Heart left ventricle (tissue), 16 donors: ENCODE measurements at regions not wholly inside any gene's neighbourhood (a gene's known extent, or its start where the extent isn't known, plus 50 kb on each side); places are given as distances from the start of the nearest gene placed in this dataset.
A peak's percentile ranks its signal among the peaks of the same experiment; 100 is the strongest.

ENCODE experiments used
- ATAC-seq, 4 donors: fragments of 200-7000 bp; cut with Tn5 transposase; one replicate each; pipeline ENCODE4 v1.9.1; 2020 to 2022; ENCODE audit warnings: moderate library complexity in 4 of 4, mild to moderate bottlenecking in 3 of 4, moderate number of reproducible peaks in 1 of 4
- DNase-seq, 5 donors: peaks; one replicate each; pipeline ENCODE4 v3.0.0-alpha.2; 2020
- H3K27ac ChIP-seq, 12 donors: fragments of 200-600 bp; sonication (generic) in 4 of 12; one replicate each; pipeline versions ENCODE4 v1.5.0 to v1.8.0; 2016 to 2022; ENCODE audit warnings: mild to moderate bottlenecking in 2 of 12
- H3K27me3 ChIP-seq, 9 donors: fragments of 200-600 bp; sonication (generic) in 2 of 9; one replicate each; pipeline versions ENCODE4 v1.5.1 to v1.8.0; 2016 to 2022; ENCODE audit warnings: mild to moderate bottlenecking in 3 of 9
- H3K36me3 ChIP-seq, 9 donors: fragments of 200-600 bp; sonication (generic) in 2 of 9; one replicate each; pipeline versions ENCODE4 v1.5.0 to v1.8.0; 2018 to 2022; ENCODE audit warnings: mild to moderate bottlenecking in 2 of 9
- H3K4me1 ChIP-seq, 12 donors: fragments of 200-600 bp; sonication (generic) in 4 of 12; one replicate each; pipeline versions ENCODE4 v1.5.0 to v1.8.0; 2016 to 2022; ENCODE audit warnings: mild to moderate bottlenecking in 3 of 12
- H3K4me3 ChIP-seq, 12 donors: fragments of 200-600 bp; sonication (generic) in 4 of 12; one replicate each; pipeline versions ENCODE4 v1.5.0 to v1.8.0; 2017 to 2022; ENCODE audit warnings: mild to moderate bottlenecking in 9 of 12, moderate library complexity in 4 of 12
- H3K9me3 ChIP-seq, 12 donors: fragments of 200-600 bp; sonication (generic) in 4 of 12; one replicate each; pipeline versions ENCODE4 v1.5.0 to v1.8.0; 2016 to 2022; ENCODE audit warnings: mild to moderate bottlenecking in 1 of 12
- POLR2A ChIP-seq, 2 donors: fragments of 450-650 bp; IDR thresholded peaks; one replicate each; pipeline ENCODE4 v1.6.1; 2017; ENCODE audit warnings: antibody characterized with exemption in 2 of 2, mild to moderate bottlenecking in 2 of 2, moderate library complexity in 2 of 2
- WGBS, 4 donors: extraction: QIAGEN DNeasy Blood & Tissue Kit in 2 of 4; methylation state at CpG; one replicate each; pipeline versions ENCODE4 v1.1.5 to v1.1.7; 2013 to 2018; 5-methylcytosine and 5-hydroxymethylcytosine counted together
- intact Hi-C, 10 donors: fragments of 100-400 bp; cut with DNase I; formaldehyde crosslinking; loops; one replicate each; pipeline versions ENCODE4 v1.11.1 to v1.14.2; 2022
- TF ChIP-seq, protein P1 (sequence below), 12 donors: fragments of 200-600 bp; sonication (generic) in 4 of 12; IDR thresholded peaks; one replicate each; pipeline versions ENCODE4 v1.5.0 to v1.8.0; 2018 to 2022; ENCODE audit warnings: antibody characterized with exemption in 12 of 12, mild to moderate bottlenecking in 5 of 12
- donor health status: ischemic (EF 13 %, LVEDD 7.1; RV severe dilation, severe dysfunction).
- donor health status: healthy with polysubstance abuse.
- donor health status: DM: no; HTN: yes; CAD: no.
- donor health status: DM: no; HTN: no; CAD: no.
- donor health status: ischemic (EF 25% LVEDD 6.9; RV normal size, moderate dysfunction).
- donor health status: ischemic (EF 25% LVEDD 5.7; RV mildly dilated, moderate dysfunction).
- donor health status: healthy.
- donor health status: DM: yes; HTN: yes; CAD: no.
- donor health status: ischemic (EF 35%, LVEDD 5.7; RV mildly dilated, moderate dysfunction).
- donor health status: nonischemic (EF 11% LVEDD 7.7; RV severe dilation, severe dysfunction).
- donor health status: DM: yes; HTN: yes; CAD: no.
- donor health status: PGD.
- donor health status: ischemic (EF 29% LVEDD 5.4; RV normal size, mild dysfunction).
- donor health status: nonischemic (EF 23%, LVEDD 6.1; RV moderate dilation, normal function).

DNA sequence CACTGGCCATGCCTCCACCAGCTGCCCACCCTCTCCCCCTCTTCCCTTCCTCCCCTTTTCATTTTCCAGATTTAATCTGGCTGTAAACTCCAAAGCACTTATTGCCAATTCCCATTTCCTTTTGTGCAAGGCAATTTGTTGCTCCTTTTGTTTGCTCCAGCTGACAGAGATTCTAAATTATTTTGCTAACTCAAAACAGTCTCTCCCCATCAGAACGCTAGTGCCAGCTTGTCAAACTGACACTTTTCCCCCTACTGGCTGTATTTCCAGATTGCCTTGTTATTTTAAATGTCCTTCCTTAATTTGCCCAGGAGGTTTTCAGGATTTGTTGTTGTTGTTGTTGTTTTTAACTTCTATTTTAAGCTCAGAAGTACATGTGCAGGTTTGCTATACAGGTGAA is 57.0 kb upstream of the PAK1 start:
- Histone ChIP-seq H3K4me3 (no peak overlapping the region), H3K4me1 (no peaks in the 10 kb centered on the region), H3K9me3 (no peaks in the 10 kb centered on the region), H3K27me3 (no peaks in the 10 kb centered on the region), H3K36me3 (no peaks in the 10 kb centered on the region), H3K27ac (no peak overlapping the region)
- TF ChIP-seq, protein P1, sequence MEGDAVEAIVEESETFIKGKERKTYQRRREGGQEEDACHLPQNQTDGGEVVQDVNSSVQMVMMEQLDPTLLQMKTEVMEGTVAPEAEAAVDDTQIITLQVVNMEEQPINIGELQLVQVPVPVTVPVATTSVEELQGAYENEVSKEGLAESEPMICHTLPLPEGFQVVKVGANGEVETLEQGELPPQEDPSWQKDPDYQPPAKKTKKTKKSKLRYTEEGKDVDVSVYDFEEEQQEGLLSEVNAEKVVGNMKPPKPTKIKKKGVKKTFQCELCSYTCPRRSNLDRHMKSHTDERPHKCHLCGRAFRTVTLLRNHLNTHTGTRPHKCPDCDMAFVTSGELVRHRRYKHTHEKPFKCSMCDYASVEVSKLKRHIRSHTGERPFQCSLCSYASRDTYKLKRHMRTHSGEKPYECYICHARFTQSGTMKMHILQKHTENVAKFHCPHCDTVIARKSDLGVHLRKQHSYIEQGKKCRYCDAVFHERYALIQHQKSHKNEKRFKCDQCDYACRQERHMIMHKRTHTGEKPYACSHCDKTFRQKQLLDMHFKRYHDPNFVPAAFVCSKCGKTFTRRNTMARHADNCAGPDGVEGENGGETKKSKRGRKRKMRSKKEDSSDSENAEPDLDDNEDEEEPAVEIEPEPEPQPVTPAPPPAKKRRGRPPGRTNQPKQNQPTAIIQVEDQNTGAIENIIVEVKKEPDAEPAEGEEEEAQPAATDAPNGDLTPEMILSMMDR (IDR thresholded peaks at IDR 0.05) = no peak
- TF ChIP-seq POLR2A (IDR thresholded peaks at IDR 0.05) = no peak
- no peak for DNase-seq
- WGBS, 4 donors = 41 to 50% (median 47%) methylated on average over 1 of the region's 1 CpG
- intact Hi-C loops = loop anchor here in 1 of 10 donors (10.0 kb wide), 1 partner anchor 126 kb away; no protein-coding TSS in a partner anchor
- no peak for ATAC-seq

DNA sequence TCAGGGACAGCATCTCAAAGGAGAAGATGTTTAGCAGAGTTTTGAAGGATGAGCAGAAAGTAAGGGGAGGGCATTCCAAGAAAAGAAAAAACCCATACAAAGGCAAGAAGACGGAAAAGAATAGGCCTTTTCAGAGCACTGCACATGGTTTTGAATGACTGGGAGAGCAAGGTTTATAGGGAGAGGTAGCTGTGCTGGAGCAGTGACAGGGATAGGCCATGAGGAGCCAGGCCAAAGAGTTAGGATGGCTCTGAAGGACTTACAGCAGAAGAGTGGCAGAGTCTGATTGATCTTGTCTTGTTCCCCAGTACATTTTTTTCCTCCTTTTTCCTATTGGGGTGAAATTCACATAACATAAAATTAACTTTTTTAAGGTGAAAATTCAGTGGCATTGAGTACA is 55.8 kb upstream of the PAK1 start:
- Histone ChIP-seq H3K27ac (no peak overlapping the region), H3K4me1 (no peaks in the 10 kb centered on the region), H3K4me3 (no peak overlapping the region), H3K27me3 (no peaks in the 10 kb centered on the region), H3K9me3 (no peaks in the 10 kb centered on the region), H3K36me3 (no peaks in the 10 kb centered on the region)
- ATAC-seq (no peak), DNase-seq (no peak)
- intact Hi-C loops = loop anchor here in 1 of 10 donors (10.0 kb wide), 1 partner anchor 125 kb away; no protein-coding TSS in a partner anchor
- 88 to 95% (median 92%) methylated on average over 1 of the region's 1 CpG for WGBS, 4 donors
- TF ChIP-seq, protein P1 (IDR thresholded peaks at IDR 0.05) = no peak
- no peak for TF ChIP-seq POLR2A (IDR thresholded peaks at IDR 0.05)

DNA sequence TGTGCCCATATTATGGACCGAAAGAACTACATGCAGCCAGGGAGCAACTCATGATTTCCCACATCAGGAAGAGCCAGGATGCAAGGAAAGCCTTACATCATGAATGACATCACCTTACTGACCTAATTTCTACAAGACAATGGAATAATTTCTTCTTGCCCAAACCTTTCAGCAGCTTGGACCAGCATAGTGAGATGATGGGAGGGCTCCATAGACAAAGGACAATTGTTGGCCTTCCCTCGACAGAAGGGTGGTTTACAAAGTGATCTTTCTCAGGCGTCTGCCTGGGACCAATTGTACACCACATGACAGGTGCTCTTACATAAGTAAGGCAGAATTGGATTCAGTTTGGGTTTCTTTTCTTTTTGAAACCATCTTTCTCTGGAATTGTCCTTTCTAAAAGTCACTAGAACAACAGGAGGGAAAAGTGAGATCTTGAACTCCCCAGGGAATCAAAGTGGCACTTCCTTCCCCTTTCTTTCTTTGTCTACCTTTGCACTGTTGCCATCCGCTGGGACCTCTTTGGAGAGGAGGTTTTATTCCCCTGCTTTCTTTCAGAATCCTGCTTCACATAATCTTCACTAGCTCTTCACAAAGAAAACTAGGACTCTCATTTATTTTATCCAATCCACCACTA is 51.7 kb upstream of the PAK1 start:
- TF ChIP-seq, protein P1 (IDR thresholded peaks at IDR 0.05) = no peak
- TF ChIP-seq POLR2A (IDR thresholded peaks at IDR 0.05) = no peak
- DNase-seq (no peak), ATAC-seq (no peak)
- no peaks in the 10 kb centered on the region for H3K36me3 ChIP-seq
- no peaks in the 10 kb centered on the region for H3K9me3 ChIP-seq
- 59 to 69% (median 64%) methylated on average over 4 of the region's 4 CpGs for WGBS, 4 donors
- H3K4me1 ChIP-seq = no peaks in the 10 kb centered on the region
- H3K27me3 ChIP-seq = no peaks in the 10 kb centered on the region
- no peak overlapping the region for H3K27ac ChIP-seq
- intact Hi-C loops = no loop called here
- H3K4me3 ChIP-seq = no peak overlapping the region

DNA sequence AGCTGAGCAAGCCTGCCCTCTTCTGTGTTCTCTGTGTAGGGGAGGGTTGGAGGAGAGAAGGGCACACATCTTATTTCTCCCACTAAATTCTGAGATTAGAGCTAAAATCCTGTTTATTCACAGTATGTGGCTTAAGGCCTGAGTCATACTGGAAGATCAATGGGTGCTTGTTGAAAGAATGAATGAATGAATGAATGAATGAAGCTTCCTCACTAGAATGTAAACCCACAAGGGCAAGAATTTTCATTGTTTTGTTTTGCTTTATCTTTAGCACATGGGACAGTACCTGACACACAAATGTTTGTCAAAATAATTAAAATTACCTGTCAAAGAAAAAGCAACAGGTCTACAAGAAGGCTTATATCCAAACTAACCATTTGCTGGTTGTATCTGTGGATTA is 50.6 kb upstream of the PAK1 start:
- intact Hi-C loops = no loop called here
- Histone ChIP-seq H3K4me1 (no peaks in the 10 kb centered on the region), H3K36me3 (no peaks in the 10 kb centered on the region), H3K27ac (no peak overlapping the region), H3K4me3 (no peak overlapping the region), H3K27me3 (no peaks in the 10 kb centered on the region), H3K9me3 (no peaks in the 10 kb centered on the region)
- no peak for TF ChIP-seq POLR2A (IDR thresholded peaks at IDR 0.05)
- TF ChIP-seq, protein P1 (IDR thresholded peaks at IDR 0.05) = peak in 1 of 12 donors; percentile 15
- DNase-seq (no peak), ATAC-seq (no peak)
